Activated CD4-positive, CD25-positive, alpha-beta regulatory T cell treated with anti-CD3 and anti-CD28 coated beads, Interleukin-2, amount 50 U/mL, for 16 hours (primary cell): ENCODE measurements at regions not wholly inside any gene's neighbourhood (a gene's known extent, or its start where the extent isn't known, plus 50 kb on each side); places are given as distances from the start of the nearest gene placed in this dataset.
"Not testable (repeated sequence)": the region's sequence is repeated elsewhere in the genome, so short reads cannot be mapped to it uniquely, and the experiment has no call there.

Experiments used
- DNase-seq: peaks from one replicate; pipeline ENCODE4 v3.0.0-alpha.2; 2020; ENCODE audit warnings: low read depth, low spot score

DNA sequence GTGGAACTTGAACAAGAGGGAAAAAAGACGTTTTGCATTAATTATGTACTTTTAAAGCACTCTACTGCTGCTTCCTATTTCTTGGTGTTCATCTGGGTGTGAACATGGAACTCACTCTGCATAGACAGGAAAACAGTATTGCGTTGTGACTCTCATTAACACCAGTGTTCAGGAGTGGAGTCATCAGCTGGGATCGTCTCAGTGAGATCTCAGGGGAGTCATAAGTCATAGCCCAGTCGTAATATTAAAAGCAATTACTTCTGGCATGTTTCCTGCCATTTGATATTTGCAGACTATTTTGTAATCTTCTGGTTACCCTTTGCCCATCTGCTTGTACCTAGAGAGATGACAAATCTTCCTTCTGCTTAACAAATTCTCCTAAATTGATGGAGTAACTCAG is 462.0 kb upstream of the ATP11B start:
- DNase-seq, result no peak

DNA sequence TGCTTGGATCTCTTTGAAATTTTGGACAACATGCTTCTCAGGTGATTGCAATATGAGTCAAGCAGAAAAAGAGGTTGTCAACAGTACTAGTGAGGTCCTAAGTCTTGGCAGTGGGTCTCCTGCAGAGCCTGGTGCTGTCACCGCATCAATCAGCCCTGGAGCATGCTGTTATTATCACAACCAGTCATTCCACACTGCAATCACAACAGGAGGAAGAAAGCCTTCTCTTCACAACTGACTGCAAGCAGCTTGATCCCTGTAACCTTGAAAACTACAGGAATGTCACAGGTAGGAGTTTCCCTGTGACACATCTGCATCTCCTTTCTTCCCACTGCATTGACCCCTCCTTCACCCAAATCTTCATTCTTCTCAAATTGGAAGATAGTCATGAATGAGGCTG is 451.1 kb upstream of the ATP11B start:
- DNase-seq, result no peak

DNA sequence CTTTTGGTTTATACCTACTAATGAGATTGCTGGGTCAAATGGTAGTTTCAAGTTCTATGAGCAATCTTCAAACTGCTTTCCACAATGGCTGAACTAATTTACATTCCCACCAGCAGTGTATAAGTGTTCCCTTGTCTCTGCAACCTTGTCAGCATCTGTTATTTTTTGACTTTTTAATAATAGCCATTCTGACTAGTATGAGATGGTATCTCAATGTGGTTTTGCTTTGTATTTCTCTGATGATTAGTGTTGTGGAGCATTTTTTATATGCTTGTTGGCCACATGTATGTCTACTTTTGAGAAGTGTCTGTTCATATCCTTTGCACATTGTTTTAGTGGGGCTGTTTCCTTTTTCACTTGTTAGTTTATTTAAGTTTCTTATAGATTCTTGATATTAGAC is 449.3 kb upstream of the ATP11B start:
- DNase-seq, result not testable (repeated sequence)

DNA sequence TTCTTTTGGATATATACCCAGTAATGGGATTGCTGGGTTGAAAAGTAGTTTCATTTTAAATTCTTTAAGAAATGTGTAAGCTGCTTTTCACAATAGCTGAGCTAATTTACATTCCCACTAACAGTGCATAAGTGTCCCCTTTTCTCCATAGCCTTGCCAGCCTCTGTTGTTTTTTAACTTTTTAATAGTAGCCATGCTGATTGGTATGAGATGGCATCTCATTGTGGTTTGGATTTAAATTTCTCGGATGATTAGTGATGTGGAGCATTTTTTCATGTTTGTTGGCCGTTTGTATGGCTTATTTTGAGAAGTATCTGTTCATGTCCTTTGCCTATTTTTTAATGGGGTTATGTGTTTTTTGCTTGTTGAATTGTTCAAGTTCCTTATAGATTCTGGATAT is 444.3 kb upstream of the ATP11B start:
- DNase-seq, result no peak

DNA sequence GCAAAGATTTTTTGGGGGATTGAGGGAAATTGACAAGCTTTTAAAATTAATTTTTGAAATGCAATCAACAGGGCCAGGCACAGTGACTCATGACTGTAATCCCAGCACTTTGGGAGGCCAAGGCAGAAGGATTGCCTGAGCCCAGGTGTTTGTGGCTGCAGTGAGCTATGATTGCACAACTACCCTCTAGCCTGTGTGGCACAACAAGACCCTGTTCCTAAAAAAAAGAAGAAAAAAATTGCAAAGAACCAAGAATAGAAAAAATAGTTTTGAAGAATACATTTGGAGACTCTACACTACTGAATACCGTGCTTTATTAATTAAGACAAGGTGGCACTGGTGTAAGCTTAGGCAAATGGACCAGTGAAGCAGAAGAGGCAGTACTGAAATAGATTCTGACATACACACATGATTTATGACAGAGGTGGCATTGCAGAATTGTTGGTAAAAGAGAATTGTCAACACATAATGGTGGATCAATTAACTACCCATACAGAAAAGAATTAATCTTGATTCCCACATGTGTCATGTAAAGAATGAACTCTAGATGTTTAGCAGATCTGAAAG is 443.3 kb upstream of the ATP11B start:
- no peak for DNase-seq

DNA sequence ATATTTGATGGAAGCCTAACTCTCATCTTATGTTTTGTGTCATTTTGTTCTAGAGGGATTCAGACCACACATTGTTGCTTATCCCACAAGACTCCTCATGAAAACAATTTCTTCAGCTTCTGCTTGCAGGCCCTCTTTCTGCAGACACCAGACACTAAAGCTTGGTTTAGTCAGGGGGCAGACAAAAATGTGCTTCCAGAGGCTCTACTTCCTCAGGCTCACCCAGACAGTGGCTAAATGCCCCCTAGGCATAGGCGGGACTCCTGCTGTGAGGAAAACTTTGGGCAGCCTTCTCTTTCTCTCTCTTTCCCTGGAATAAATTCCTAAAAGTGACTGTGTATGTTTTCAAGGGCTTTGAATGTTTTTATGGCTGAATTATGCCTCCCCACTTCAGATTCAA is 435.4 kb upstream of the ATP11B start:
- no peak for DNase-seq

DNA sequence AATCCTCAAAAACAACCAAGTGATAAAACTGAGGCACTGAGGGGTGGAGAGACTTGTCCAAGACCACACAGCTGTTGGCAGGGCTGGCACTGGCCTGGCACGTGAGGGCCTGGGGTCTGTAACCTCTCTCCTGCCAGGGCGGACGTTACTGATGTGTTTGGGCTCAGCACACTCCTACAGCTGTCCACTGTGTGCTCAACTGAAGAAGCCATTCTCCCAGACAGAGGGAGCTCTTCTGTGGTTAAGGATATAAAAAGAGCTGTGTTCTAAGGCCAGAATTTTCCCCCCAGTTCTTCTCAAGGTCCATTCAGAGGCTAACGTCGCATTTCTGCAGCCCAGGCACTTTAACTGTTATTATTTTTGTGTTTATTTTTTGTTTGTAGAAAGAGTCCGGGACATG is 429.0 kb upstream of the ATP11B start:
- DNase-seq, result no peak

DNA sequence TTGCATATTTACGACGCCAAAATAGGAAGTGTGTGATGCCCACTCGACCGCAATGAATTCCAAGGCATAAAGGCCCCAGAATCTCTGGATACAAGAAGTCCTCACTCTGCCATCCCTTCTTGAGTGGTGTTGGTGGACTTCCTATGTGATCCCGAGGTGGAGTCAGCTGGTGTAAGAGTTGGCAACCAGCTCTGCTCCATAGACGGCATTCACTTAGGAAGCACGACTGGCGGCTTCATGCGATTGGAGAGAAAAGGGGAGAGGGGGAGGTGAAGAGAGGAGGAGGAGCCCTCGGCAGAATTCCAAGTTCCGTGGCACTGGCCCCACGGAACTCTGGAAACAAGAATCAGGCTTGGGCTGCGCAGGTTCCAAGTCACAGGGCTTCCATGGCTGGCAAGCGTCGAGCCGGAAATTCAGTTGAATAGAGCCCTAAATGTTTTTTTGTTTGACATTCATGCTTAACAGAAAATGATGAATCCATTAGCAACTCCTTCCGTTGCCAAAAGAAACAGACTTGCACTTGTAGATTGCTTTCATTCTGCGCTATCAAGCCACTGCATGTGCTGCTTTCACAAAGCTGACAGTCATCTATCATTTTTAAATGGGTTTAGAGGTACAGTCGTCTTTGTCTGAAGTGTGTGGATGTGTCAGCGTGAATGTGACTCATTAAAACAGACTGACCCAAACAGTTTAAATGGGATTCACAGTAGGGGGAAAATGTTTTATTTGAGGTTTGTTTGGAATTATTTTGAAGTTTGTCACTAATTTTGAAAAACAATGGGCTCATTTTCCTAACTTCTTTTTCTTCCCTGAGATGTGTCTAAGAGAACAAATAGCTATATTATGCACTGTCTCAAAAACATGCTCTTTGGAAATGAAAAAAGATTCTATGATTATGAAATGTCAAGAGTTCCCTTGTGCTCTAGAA is 428.3 kb upstream of the ATP11B start:
- DNase-seq, result no peak

DNA sequence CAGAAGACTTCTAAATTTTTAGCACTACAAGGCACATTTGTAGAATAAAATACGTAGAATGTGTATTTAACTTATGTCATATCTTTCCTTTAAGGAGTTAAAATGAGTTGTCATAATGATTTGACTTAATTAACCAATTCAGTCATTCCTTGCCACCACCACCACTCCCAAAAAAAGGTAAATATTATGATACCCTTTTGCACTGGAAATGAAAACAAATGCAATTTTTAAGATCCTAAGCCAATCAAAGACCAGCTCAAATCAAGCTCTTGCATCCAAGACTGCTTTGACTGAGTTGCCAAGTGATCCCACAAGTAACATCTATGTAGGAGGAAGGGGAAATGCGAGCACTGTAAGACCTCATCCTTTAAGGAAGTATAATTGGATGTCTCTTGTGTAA is 426.6 kb upstream of the ATP11B start:
- no peak for DNase-seq

DNA sequence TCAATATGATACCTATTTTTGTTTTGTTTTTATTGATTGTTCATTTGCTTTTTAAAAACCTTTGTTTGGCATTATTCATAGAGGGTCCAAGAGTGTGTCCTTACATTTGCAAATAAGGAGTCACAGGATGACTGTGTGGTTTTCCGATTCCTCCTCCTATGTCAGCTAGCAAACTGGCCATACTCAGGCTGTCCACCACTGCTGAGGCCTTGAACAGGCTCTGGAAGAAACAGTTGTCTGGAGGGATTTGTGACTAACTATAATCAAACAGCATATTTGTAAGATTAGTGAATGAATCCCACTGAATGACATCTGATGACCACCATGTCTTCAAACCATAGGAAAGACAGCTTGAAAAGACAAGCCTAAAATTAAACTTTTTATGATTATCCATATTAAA is 423.4 kb upstream of the ATP11B start:
- no peak for DNase-seq

DNA sequence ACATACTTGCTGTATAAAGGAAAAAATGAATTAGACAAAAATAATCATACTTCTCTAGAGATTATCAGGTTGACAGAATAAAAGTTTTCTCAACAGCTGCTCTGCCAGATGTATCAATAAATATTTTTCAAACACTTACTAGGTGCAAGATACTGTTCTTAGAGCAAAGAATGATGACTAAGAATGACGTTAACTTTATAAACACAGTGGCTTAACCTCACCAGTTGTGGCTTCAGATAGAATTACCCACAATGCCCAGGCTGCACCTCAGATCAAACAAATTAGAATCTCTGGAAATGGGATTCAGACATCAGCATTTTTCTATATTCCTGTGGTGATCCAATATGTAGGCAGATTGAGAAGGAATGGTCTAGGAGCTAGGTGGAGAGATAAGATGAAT is 422.4 kb upstream of the ATP11B start:
- DNase-seq, result no peak

DNA sequence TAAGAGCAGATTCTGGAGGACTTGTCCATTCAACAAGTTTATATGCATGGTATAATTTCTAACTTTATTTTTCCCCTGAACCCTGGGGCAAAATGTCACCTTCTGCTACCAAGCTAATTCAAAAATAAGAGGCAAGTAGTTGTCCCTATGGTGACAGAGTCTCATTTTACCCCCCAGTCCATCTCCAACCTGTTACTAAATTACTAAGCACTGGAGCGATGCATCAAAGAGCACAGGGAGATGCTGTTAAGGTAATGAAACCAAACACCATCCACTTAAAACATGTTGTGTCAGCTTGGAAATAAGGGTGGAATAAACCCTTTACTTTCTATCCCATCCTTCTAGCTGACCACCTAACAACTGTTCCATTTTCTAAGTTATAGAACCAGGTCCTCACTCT is 417.4 kb upstream of the ATP11B start:
- no peak for DNase-seq

DNA sequence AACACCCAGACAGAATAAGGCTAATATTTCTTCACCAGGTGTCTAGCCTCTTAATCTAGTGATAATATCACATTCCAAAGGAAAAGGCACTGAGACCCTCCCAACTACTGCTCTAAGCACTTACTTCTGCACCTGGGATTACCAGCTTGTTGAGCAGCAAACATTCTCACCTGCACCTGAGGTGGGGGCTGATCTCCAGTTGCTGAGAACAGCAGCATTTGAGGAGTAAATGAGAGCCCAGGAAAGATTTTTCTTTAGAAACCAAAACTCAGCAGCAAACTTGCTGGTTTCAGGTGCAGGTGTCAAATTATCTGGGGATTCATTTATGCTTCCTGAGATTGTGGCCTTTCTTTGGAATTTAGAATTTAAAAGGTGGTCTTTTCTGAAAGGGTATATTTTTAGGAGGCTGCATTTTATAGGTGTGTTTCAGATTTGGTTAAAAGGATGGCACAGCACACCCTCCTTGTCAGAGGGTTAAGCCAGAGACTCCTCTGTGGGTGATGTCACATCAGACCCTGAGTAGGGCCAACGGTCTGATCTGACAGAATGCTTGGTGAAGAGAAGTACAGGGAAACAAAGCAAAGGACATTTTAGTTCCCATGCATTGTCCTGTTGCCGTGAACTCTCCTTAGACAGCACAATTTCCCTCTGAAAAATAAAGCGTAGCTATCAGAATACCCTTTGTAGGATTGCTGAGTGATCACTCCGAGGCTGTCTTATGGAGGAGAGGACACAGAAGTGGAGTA is 411.0 kb upstream of the ATP11B start:
- no peak for DNase-seq

DNA sequence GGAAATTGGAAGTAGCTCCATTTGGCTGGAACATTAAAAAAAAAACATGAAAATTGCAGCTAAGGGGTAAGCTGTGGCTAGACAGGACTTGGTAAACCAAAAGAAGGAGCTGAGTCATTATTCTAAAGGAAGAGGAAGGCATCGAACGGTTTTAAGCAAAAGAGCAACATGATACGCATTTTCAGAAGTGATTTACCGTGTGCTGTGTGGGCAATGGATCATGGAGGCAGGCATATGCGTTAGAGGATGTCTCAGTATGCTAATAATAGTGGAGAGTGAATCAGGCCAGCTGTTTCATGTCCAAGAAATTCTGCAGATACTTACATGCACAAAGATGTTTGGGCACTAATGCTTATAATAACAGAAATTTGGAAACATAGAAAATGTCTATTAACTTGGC is 409.1 kb upstream of the ATP11B start:
- no peak for DNase-seq

DNA sequence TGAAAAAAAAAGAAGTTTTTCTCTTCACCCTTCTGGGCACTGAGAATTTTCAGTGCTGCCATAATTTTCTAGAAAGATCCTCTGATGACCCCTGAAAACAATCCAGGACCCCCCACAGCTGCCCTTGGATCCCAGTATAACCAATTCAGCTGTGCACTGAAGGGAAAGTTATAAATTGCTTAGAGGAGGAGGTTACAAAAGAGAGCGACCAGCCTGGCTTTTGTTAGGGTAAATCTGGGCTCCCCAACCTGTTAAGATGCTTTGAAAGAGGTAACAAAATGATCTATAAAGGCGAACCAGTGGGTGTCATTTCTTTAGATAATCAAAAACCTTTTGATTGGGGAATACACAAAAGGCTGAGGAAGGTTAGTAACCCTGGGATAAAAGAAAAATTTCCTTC is 407.9 kb upstream of the ATP11B start:
- no peak for DNase-seq

DNA sequence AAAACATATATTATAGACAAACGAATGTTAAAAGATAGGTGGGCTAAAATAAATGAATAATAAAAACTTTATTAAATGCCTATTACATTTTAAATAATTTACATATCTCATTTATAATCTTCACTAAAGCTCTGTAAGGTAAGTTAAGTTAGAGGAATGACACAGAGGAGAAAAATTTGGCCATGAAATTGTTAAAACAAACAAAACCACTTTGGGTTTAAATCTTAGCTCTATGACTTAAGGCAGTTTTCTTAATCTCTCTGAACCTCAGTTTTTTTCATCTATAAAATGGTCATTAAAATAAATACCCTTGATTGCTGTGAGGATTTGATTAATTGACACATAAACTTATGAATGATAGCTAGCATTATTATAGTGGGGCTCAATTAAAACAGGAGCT is 404.8 kb upstream of the ATP11B start:
- DNase-seq, result no peak

DNA sequence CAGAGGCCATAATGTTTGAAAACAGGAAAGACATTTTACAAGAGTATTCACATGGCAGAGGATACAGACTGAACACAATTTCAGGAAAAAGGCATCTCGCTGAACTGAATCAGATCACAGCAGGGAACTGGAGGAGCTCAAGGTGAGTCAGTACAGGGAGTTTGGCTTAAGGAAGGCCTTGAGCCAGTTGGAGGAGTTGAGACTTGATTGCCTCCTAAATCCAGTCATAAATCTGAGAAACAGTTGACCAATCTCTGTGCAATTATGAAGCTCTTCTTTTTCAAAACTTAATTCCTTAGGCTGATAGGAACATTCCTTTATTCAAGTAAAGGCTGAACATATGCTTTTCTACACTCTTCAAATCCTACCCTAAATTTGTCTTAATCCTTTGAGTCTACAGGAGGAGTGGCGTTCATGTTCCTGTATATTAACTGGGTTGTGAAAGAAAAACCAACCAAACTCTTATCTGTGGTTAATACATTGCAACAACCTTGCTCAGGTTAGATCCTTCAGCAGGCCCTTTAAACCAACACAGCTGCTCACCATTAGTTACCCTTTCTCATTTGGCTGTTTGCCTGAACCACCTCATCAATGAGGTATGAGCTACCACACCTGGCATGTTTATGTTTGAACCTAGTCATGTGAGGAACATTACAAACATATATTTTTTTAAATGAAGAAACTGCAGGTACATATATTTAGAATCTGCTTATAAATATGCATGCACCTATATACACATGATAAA is 404.1 kb upstream of the ATP11B start:
- no peak for DNase-seq

DNA sequence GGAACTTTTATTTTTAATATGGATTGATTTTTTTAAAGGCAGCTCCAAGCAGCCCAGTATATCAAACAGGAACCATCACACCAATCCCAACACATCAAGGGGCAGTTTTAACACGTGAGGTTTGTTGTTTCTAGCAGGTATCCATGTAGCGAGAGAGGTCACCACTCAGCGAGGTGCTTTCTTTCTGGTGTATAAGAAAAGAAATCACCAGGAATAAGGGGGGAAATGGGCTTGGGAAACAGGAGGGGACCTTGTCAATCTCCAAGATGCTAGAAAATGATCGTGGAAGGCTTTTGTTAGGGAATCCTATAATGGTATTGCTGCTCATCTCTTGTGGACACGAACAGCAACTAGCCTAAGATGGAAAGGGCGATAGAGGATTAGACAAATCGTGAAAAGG is 402.9 kb upstream of the ATP11B start:
- no peak for DNase-seq

DNA sequence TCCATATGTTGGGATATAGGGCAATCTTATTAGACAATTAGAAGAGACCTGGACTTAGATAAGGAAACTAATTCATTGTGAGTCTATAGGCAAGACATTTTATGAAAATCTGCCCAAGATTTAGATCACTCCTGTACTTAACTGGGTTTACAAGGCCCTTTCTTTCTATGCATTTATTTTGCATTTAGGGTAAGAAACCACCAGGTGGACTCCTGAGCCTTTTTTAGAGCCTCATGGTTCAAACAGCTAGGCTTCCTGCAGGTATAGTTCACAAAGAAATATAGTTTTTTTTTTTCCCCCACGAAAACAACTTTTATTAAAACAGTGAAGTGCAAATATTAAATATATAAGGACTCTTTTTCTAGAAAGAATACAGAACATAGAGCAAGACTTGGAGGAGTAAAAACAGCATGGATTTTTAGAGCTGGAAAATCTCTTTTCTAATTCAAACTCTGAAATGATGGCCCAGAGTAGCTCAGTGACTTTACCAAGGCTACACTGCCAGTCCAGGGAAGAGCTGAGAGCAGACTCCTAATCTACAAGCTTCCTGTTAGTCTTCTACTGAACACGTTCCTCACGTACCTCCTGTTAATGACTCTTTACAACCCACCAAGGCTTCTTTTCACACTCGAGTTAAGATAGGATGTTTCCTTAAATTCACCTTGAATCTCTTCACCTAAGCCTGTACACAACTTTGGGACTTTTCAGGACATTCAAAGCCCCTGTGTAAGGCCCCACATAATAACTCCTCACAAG is 400.9 kb upstream of the ATP11B start:
- no peak for DNase-seq

DNA sequence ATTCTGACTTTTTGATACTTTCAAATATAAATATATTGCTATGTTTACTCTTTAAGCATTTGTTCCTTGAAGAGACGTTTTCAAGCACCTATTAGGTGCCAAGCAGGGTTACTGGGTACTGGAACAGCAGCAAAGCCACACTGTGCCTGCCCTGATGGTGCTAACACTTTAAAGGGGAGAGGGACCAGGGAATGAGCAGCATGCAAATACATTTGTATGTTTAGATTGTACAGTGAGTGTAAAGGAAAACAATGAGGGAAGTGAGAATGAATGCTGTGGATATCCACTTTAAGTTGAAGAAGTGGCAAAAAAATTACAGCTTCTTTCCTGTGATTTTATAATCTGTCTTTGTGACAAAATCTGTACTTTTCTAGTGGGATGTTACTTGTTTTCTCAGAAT is 400.2 kb upstream of the ATP11B start:
- DNase-seq, result no peak

DNA sequence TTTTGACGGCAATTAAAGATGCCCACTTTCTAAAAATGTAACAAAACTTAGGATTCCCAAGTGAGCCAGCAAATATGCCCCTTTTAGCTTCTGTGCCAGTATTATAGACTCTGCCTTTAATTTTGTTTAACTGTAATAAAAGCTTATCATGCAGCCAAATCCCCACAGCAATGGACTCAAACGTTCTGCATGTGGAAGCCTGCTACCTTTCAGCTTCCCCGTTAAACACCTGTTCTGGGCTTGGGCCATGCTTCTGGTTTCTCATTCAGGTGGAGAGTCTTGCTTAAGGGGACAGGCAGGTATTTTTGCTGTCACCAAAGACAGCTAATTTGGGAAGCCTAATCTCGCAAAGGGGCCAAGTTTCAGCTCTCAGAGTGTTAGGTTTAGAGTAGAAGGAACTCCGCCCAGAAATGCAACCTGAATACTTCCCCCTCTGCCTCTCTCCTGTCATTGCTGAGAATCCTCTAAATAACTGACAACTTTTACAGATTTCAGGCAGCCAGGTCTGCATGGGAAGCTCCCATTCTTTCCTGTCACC is 399.4 kb upstream of the ATP11B start:
- DNase-seq, result no peak
